HG03196 (cell line): ENCODE measurements at regions not wholly inside any gene's neighbourhood (a gene's known extent, or its start where the extent isn't known, plus 50 kb on each side); places are given as distances from the start of the nearest gene placed in this dataset.
"Not testable (repeated sequence)": the region's sequence is repeated elsewhere in the genome, so short reads cannot be mapped to it uniquely, and the experiment has no call there.

Source experiments
- ATAC-seq: cut with Tn5 transposase; IDR thresholded peaks from one replicate; pipeline ENCODE4 v1.9.1; 2021; ENCODE audit not compliant: unreplicated experiment

DNA sequence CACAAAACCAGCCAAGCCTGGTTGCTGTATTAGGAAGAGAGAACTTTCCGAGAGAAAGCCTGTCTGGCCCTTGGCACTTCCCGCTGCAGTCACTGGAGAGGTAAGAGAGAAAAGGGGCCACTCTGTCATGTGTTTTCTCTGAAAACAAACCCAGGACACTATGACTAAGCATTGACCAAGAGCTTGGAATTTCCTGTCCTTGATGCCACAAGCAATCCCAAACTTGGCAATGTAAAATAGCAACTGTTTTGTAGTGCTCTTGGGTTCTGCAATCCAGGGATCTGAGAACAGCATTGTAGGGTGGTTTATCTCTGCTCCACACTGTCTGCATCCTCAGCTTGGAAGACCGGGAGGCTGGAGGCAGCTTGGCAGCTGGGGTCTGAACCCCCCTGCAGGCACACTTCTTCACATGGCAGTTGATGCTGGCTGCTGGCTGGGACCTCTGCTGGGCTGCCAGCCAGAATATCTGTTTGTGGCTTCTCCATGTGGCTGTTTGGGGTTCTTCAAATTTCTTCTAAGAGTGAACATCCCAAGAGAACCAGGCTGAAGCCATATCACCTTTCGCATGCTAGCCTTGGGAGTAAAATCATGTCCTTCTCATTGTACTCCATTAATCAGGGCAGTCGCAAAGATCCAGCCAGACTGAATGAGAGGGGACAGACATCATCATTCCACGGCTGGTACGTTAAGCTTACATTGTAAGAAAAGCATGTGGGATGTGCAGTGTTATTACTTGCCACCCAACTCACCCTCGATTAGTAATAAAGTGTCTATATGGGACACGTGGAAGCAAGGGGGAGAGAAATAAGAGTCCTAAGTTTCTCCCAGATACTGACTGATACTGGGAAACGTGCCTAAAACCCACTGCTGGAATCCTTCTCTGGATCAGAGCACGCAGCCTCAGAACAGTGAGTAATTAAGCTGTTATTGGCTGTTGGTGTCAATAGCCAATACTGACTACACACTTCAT lies 537.4 kb upstream of the B3GAT1 start:
- no peak for ATAC-seq

DNA sequence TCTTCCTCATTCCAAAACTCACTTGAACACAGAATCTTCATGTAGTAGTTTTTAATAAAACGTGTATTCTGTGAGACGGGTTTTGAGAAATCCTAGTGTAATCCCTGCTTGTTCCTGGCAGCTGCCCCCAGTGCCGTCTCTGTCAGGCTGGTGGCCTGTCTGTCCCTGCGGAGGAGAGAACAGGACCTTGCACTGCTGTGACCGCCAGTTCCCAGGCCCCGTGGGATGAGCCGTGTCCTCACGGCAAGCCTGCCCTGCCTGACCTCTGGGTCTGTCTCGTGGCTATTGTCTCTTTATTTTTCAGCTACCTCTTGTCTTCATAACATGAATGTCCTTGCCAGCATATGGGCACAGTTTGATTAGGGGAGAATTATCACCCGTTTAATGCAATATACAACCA lies 535.5 kb upstream of the B3GAT1 start:
- no peak for ATAC-seq

DNA sequence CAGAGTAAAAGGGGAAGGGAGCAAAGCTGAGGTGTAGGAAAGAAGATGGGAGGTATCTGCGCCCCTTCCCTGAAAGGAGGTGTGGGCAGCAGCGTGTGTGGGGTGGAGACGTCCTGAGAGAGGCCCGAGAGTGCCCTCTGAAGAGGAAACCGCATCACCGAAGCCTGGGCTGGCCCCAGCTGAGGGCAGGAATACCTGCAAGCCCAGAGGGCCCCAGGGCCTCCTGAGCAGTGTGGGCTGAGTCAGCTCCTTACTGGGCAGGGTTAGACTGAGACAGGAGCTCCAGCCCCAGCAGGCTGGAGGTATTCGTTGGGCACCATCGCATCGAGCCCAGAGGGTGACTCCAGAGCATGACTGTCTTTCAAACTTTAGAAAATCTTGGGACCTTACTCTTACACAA lies 534.0 kb upstream of the B3GAT1 start:
- ATAC-seq: no peak

DNA sequence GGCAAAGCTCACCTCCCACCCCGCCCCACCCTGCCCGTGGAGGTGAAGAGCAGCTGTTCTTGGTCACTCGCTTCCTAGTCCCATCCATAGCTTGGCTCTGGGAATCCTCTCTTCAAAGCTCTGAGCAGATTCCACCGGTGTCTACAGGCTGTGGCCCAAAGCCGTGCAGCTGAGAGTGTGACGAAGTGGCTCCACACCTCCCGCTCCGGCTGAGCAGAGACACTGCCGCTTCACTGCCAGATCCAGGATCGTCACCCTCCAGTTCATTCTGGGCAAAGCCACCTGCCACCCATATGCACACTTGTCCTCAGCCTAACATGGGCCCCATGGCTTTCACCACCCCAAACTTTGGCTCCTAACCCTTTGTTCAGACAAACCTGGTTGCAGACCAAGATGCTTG lies 532.9 kb upstream of the B3GAT1 start:
- ATAC-seq: no peak

DNA sequence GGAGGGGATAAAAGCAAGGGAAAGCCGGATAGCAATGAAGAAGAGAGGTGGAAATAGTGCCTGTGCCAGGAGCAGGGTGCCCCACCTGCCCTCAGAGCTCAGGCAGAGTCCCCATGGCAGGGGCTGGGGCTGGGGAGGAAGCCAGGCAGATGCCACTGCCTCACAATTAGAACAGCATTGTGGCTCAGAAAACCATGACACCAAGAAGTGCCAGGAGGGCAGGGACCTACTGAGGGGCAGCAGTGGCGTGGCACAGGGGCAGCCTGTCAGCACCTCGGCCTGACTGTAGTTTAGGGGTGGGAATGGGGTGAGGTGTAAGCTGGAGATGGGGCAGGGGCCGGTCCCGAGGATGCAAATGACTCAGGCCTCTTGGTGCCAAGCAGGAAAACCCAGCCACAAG lies 532.1 kb upstream of the B3GAT1 start:
- ATAC-seq: no peak

DNA sequence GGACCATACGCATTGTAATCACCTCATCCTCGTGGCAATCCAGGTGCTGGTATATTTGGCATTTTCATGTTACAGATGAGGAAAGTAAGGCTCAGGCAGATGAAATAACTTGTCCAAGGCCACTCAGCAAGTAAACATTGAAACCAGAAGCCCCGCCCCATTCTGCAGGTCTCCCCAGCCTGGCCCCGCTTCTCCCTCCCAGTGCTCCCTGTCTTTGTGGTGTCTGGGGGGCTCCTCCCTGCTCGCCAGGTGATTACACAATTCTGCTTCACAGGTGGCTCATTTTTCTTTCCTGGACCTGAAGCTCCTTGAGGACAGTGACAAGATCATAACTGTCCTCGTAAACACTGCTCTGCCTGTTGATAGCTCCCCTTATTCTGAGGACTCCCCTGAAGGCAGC lies 531.5 kb upstream of the B3GAT1 start:
- ATAC-seq: no peak

DNA sequence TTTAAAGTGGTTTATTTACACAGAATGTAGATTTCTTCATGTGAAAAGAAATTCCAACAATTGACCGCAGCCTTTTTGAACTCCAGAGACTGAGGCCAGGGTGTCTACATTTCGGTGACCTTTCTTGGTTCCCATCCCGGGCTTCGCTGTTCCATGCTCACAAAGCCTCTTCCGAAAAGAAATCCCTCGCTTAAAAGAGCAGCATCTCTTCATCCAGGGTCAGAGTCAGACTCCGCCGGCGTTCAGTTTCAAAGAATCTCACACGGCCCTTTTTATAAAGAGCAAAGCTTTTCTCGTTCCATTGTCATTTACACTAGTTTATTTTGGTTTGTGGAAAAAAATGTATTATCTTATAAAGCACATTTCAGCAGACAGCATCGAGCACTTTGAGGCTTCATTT lies 530.6 kb upstream of the B3GAT1 start:
- ATAC-seq: no peak

DNA sequence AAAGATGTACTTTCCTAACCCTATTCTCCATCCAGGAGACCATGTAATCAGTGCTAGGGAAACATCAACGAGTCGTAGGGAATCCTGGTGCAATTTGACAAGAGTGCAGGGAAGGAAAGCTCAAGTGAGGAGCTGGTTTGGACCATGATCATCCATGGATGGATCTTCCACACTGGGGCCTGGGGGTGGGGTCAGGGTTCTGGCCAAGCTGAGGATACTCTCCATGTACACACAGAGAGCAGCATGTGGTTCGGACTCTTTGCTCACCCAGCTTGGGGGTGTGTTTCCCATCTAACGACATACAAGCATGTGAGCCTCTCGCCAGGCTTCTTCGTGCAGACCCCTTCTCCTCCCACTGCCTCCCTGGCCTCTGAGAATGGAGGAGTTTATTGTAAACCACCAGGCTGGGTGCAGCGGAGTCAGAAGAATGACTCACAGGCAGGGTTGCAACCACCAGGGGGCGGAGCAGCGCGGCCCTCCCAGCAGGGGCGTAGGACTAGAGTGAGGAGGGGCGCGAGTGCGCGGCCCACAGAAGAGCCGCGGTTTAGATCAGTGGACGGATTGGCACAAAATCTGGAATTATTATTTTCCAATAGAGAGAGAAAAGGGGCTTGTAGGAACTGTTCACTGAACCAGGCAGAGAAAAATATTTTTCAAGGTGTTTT lies 530.0 kb upstream of the B3GAT1 start:
- not testable (repeated sequence) for ATAC-seq

DNA sequence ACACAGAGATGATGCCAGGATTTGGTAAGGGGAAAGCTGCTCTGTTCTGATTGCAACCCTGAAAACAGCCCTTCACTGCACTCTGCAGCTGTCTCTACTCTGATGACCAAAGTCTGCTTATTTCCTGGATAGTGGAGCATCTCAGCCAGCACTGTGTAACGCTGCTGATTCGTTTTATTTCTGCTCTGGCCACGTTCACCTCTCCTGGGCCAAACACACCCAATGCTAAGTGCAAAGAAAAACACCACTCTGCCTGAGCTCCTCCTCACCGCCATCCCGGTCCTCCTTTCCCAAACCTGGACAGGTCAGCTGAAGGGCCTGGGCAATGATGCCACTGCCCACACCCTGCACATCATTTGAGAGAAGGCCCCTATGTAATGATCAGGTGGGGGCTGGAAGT lies 529.3 kb upstream of the B3GAT1 start:
- no peak for ATAC-seq

DNA sequence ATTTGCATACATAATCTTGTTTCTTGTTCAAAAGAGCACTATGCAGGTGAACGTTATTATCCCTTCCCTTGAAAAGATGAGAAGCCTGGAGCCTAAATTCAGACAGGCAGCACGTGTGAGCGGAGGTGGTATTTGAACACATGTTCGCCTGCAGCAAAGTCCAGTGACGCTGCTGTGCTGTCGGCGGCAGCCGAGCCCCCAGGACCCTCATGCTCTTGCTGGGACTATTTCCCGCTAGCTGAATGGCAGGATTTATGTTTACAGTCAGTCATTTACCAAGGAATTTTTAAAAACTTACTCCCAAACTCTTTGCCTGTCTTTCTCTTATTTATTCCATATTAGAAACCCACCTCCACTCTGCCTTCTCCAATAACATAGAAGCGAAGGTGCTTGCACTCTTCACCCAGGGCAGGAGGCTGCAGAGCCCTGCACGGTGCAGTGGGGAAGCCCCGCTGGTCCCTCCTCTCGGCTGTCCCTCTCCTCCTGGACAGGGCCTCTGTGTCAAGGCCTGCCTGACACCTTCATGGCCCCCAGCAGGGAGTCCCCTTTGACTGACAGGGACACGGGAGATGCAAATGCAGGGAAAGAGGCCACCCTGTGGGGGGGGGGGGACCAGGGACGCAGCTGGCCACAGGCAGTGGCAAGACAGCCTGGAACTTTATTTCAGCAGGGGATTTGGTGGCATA lies 528.5 kb upstream of the B3GAT1 start:
- no peak for ATAC-seq

DNA sequence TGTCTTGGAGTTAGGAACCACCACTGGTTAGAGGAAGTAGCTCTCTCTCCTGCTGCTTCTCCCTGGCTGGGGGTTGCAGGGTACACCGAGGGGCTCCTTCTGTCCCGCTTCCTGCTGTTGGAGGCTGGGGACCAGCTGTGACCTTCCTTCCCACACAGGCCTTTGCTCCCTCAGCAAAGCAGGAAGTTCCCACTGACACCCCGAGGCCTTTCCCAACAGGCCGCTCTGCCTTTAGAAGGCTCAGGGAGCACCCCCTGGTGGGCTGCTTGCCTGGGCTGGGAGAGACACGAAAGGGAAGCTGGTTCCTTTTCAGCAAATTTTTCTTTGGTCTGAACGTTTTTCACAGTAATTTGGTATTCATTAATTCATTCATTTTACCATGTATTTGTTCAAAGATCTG lies 527.9 kb upstream of the B3GAT1 start:
- ATAC-seq: no peak

DNA sequence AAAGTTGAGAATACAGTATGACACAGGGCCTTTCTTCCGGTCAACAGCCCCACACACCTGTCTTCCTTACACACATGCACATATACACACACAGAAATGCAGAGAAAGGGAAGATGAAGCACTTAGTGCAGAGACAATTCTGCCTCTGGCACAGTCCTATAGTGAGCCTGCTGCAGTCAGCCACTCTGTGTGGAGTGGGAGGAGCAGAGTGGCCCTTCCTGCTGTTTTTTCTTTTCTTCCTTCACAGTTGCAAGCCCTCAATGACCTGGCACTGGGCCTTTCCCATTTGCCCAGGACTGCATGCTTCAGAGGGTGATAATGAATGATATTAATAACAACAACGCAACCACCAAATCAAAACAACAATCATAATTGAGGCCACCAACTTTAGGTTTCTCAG lies 527.0 kb upstream of the B3GAT1 start:
- ATAC-seq: no peak

DNA sequence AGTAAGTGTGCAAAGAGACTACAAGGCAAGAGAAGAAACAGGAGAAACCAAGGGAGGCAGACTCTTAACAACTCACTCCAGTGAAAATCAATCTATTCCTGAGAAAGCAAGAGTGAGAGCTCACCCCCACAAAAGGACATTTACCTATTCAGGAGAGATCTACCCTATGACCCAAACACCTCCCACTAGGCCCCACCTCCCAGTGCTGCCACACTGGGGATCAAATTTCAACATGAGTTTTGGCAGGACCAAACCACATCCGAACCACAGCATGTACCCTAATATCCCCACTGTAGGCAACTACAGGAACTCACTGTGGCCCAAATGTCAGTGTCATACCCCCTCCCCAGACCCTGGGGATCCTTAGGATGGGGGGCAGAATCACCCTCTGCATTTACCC lies 526.2 kb upstream of the B3GAT1 start:
- no peak for ATAC-seq

DNA sequence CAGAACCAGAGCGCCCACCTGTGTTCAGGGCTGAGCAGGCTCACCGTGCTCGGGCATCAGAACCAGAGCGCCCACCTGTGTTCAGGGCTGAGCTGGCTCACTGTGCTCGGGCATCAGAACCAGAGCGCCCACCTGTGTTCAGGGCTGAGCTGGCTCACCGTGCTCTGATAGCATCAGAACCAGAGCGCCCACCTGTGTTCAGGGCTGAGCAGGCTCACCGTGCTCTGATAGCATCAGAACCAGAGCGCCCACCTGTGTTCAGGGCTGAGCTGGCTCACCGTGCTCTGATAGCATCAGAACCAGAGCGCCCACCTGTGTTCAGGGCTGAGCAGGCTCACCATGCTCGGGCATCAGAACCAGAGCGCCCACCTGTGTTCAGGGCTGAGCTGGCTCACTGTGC lies 525.2 kb upstream of the B3GAT1 start:
- not testable (repeated sequence) for ATAC-seq

DNA sequence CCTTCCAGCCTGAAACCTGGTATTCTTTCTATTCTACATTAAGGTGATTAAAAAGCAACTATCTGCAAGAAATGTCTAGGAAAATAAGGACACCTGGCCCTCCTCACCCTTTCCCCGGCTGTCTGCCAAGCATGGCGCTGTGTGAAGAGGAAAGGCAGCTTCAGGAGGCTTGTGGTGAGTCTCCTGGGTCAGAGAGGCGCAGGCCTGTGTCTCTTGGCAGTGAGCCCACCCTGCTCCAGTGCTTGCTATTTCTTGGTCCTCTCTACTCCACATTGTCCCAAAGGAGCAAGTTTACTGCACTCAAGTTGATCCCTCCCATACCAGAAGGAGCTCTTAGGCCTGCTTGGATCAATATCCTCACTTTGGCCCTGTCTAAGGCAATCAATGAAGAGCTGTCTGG lies 520.7 kb upstream of the B3GAT1 start:
- no peak for ATAC-seq

DNA sequence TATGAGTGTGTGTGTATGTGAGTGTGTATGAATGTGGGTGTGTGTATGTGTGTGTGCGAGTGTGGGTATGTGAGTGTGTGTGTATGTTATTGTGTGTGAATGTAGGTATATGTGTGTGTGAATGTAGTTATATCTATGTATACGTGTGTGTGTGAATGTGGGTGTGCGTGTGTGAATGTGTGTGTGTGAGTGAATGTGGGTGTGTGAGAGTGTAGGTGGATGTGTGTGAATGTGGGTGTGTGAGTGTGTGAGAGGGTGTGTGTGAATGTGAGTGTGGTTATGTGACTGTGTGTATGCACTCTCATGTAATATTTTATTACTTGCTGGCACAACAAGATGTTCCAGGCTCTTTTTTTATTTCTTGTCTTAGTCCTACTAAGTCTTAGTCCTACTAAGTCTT lies 513.4 kb upstream of the B3GAT1 start:
- ATAC-seq: no peak

DNA sequence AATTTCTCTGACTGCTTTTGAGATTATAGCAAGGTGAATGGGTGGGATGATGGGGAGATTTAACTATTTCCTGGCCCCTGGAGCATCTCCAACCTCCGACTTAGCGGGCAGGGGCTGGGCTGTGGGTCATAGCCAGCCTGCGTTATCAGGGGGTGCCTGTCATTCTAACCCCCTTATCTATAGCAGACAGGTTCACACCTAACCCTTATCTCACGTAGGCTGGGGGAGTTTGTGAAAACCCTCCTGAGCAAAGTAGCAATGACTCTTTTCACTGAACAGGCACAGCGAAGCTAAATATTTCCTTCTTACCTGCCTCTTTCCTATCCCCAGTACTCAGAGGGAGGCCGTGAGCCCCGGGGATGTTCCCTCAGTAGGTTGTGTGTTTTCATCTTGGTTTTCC lies 511.4 kb upstream of the B3GAT1 start:
- no peak for ATAC-seq

DNA sequence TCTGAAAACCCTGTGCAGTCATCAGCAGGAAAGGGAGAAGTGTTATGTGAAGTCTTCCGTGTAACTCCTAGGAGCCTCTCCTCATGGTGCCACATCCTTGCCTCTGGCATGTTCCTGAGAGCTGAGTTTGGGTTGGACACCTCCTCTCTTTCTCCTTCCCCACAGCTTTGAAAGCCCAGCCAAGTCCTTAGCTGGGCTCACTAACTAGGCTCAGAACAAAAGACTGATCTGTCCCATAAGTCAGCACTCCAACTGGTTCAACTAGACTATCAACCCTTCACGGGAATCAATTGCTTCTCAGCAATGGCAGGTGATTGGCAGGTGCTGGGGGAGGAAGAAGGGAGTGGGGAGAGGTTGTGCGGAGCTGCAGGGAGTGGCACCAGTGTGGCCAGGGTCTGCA lies 509.9 kb upstream of the B3GAT1 start:
- ATAC-seq: no peak

DNA sequence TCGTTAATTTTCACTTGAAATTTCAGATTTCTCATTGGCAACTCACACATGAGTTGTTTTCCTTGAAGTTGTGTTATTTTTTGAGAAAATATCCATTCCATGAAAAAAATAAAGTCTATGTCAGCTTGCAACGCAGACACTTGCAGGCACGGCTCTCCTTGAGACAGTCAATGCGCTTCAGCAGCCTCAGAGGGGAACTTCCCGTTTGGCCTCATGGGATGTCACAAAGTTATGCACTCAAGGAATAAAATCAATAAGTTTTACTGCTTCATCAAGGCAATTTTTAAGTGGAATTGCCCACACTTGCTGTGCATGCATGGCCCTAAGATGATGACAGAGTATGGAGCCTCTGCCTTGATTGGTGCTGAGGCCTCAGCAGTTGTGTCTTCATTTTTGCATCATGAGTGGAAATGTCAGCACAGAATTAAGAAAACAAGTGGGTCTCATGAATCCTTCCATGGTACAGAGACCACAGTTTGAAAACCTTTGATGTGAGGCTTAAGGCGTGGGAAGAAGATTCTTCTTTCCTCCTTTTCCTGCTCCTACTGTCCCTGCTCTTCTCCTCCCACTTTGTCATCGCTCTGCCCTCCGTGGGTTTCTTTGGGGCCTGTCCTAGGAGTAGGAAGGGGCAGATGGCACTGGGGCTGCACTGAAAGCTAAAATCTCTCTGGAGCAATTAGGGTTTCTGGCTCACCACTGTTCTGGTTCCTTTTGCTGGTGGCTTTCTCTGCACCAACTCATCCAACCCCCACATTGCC lies 509.0 kb upstream of the B3GAT1 start:
- ATAC-seq: no peak

DNA sequence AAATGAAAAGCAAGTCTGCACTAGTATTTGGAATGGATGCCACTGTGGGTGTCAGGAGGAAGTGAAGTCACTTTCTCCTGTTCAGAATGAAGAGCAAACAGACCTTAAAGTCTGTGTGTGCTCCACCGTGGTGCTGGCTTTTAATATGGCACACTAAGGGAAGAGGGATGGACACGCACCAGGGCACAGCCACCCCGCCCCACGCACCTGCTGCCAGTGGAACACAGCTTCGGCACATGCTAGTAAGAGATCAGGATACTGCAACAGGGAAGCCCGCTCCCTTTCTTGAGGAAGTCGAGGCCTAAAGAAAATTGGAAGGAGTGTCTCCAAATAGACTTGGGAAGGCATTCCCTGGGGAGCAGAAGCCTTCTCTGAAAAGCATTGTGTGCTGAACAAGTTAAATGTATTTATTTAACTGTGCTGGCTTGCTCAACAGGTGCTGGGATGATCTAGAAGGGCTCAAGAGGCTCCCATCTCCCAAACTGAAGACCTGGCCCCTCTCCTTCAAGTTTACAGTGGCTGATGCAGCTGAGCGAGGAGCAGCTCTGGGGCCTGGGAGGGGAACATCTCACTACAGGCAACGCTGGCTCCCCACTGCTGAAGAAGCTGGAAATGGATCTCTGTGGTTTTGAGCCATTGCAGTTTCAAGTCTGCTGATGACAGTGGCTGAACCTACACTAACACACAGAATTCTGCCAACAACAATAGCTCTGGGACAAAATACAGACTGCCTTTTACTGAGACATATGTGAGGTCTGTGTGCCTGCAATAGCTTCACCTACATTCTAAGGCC lies 504.6 kb upstream of the B3GAT1 start:
- ATAC-seq: no peak
